Spleen (tissue), 11 donors: ENCODE measurements at regions not wholly inside any gene's neighbourhood (a gene's known extent, or its start where the extent isn't known, plus 50 kb on each side); places are given as distances from the start of the nearest gene placed in this dataset.

Experiments used
- DNase-seq: peaks from one replicate; pipeline ENCODE4 v3.0.0-alpha.2; 2020
- H3K27ac ChIP-seq, 8 donors: fragments of 200-600 bp; sonication (generic) in 7 of 8; 1 replicate in 4 of 8; 2 replicates in 4 of 8; pipeline versions ENCODE4 v1.5.0 to v1.8.0; 2016 to 2021; ENCODE audit warnings: inconsistent platforms in 4 of 8, mild to moderate bottlenecking in 4 of 8, moderate library complexity in 1 of 8
- H3K27me3 ChIP-seq, 7 donors: fragments of 200-600 bp; sonication (generic) in 6 of 7; replicated peaks in 1 of 7; 1 replicate in 4 of 7; 2 replicates in 3 of 7; pipeline versions ENCODE4 v1.5.0 to v1.8.0; 2016 to 2021; ENCODE audit warnings: inconsistent platforms in 3 of 7, mild to moderate bottlenecking in 1 of 7
- H3K36me3 ChIP-seq, 6 donors: fragments of 200-600 bp; sonication (generic) in 5 of 6; 1 replicate in 4 of 6; 2 replicates in 2 of 6; pipeline versions ENCODE4 v1.5.0 to v1.8.0; 2016 to 2021; ENCODE audit warnings: inconsistent platforms in 2 of 6
- H3K4me1 ChIP-seq, 6 donors: fragments of 200-600 bp; sonication (generic) in 5 of 6; 1 replicate in 3 of 6; 2 replicates in 3 of 6; pipeline versions ENCODE4 v1.5.0 to v1.8.0; 2016 to 2021; ENCODE audit warnings: inconsistent platforms in 3 of 6
- H3K4me3 ChIP-seq, 8 donors: fragments of 200-600 bp; sonication (generic) in 7 of 8; 1 replicate in 4 of 8; 2 replicates in 4 of 8; pipeline versions ENCODE4 v1.5.0 to v1.8.0; 2016 to 2021; ENCODE audit warnings: inconsistent platforms in 4 of 8, mild to moderate bottlenecking in 4 of 8, moderate library complexity in 2 of 8
- H3K9me3 ChIP-seq, 8 donors: fragments of 200-600 bp; sonication (generic) in 7 of 8; 1 replicate in 4 of 8; 2 replicates in 4 of 8; pipeline versions ENCODE4 v1.5.0 to v1.8.0; 2016 to 2021; ENCODE audit warnings: inconsistent platforms in 4 of 8
- POLR2A ChIP-seq, 3 donors: fragments of 450-650 bp; IDR thresholded peaks; one replicate each; pipeline ENCODE4 v1.5.1; 2017; ENCODE audit warnings: antibody characterized with exemption in 3 of 3, mild to moderate bottlenecking in 1 of 3
- POLR2AphosphoS5 ChIP-seq, 3 donors: sonication (generic); formaldehyde crosslinking; IDR thresholded peaks; one replicate each; pipeline ENCODE4 v1.5.1; 2017; ENCODE audit warnings: antibody characterized with exemption in 3 of 3
- WGBS, 5 donors: extraction: QIAGEN DNeasy Blood & Tissue Kit in 3 of 5; methylation state at CpG; one replicate each; pipeline versions ENCODE4 v1.1.5 to v1.1.7; 2013 to 2018; 5-methylcytosine and 5-hydroxymethylcytosine counted together
- intact Hi-C: fragments of 100-400 bp; cut with DNase I; formaldehyde crosslinking; loops from one replicate; pipeline ENCODE4 v1.15.0; 2023; ENCODE audit warnings: low total_unique reads
- TF ChIP-seq, protein P1 (sequence below), 11 experiments: fragments of 200-600 bp in 7 of 11; fragments of 450-650 bp in 4 of 11; sonication (generic) in 4 of 11; IDR thresholded peaks in 8 of 11; conservative IDR thresholded peaks in 3 of 11; 1 replicate in 7 of 11; 2 replicates in 4 of 11; pipeline versions ENCODE4 v1.4.0 to v1.8.0; 2016 to 2021; ENCODE audit warnings: antibody characterized with exemption in 11 of 11, inconsistent platforms in 4 of 11, mild to moderate bottlenecking in 1 of 11
- donor health status: healthy with polysubstance abuse.
- donor health status: DM: no; HTN: no; CAD: no; lungs with moderate emphysema.
- donor health status: DM: no; HTN: no; CAD: no.
- donor health status: Bipolar disorder and iron deficiency.
- donor health status: healthy.
- donor health status: DM: no; HTN: no; CAD: no.
- donor health status: DM: yes; HTN: yes; CAD: no.

GRCh38 chr4:163833669-163834068 lies 339.2 kb downstream of the TMA16 start:
- Histone ChIP-seq H3K4me3 (no peak overlapping the region), H3K27ac (no peak overlapping the region), H3K36me3 (no peaks in the 10 kb centered on the region), H3K4me1 (no peaks in the 10 kb centered on the region), H3K9me3 (no peaks in the 10 kb centered on the region), H3K27me3 (no peaks in the 10 kb centered on the region)
- 54 to 64% (median 57%) methylated on average over 2 of the region's 2 CpGs for WGBS, 5 donors
- TF ChIP-seq POLR2A (IDR thresholded peaks at IDR 0.05) (no peak), POLR2AphosphoS5 (IDR thresholded peaks at IDR 0.05) (no peak)
- TF ChIP-seq, protein P1, sequence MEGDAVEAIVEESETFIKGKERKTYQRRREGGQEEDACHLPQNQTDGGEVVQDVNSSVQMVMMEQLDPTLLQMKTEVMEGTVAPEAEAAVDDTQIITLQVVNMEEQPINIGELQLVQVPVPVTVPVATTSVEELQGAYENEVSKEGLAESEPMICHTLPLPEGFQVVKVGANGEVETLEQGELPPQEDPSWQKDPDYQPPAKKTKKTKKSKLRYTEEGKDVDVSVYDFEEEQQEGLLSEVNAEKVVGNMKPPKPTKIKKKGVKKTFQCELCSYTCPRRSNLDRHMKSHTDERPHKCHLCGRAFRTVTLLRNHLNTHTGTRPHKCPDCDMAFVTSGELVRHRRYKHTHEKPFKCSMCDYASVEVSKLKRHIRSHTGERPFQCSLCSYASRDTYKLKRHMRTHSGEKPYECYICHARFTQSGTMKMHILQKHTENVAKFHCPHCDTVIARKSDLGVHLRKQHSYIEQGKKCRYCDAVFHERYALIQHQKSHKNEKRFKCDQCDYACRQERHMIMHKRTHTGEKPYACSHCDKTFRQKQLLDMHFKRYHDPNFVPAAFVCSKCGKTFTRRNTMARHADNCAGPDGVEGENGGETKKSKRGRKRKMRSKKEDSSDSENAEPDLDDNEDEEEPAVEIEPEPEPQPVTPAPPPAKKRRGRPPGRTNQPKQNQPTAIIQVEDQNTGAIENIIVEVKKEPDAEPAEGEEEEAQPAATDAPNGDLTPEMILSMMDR (IDR thresholded peaks at IDR 0.05 in 8 of 11, conservative IDR thresholded peaks at IDR 0.05 in 3 of 11): no peak
- DNase-seq: no peak
- intact Hi-C loops: no loop called here

DNA sequence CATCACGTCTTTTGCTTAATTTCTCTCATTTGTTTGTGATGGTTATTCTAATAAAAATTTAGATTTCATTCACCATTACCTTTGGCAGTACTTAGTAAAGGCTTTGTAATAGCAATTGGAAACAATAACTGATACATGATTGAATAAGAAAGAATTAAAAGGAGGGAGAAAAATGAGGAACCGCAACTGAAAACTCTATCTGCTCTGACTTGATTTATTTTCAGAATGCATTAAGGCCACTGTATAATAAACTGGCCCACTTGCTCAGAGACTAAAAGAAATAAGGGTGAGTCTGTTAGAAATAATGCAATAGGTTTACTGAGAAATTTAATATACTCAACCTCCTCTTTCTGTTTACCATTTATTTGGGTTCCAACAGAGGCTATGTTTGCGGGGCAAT lies 351.5 kb downstream of the TMA16 start:
- intact Hi-C loops: no loop called here
- DNase-seq: no peak
- Histone ChIP-seq H3K27me3 (no peaks in the 10 kb centered on the region), H3K9me3 (no peaks in the 10 kb centered on the region), H3K4me3 (no peak overlapping the region), H3K36me3 (no peaks in the 10 kb centered on the region), H3K4me1 (no peaks in the 10 kb centered on the region), H3K27ac (no peak overlapping the region)
- WGBS, 5 donors: 82 to 93% (median 86%) methylated on average over 3 of the region's 3 CpGs
- TF ChIP-seq, protein P1 (IDR thresholded peaks at IDR 0.05 in 8 of 11, conservative IDR thresholded peaks at IDR 0.05 in 3 of 11): no peak
- no peak for TF ChIP-seq POLR2AphosphoS5 (IDR thresholded peaks at IDR 0.05)
- no peak for TF ChIP-seq POLR2A (IDR thresholded peaks at IDR 0.05)

DNA sequence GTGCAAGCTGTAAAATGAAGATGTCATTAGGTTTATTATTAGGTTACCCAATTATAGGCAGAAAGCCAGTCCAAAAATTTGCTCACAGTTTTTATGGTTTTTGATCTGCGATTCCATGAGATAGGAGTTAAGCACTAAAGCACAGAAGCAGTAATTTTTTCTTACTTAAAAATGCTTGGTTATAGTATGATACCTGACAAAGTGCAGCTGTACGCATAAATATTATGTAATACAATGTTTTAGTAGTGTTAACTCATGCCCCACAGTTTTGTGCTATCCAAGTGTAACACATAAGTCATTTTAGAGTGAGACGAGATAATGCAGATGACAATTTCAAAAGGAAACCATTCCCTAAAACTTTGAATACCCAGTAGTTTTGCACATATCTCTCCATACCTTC lies 357.8 kb downstream of the TMA16 start:
- 57 to 91% (median 79%) methylated on average over 3 of the region's 3 CpGs for WGBS, 5 donors
- intact Hi-C loops: no loop called here
- TF ChIP-seq POLR2AphosphoS5 (IDR thresholded peaks at IDR 0.05) (no peak), POLR2A (IDR thresholded peaks at IDR 0.05) (no peak)
- TF ChIP-seq, protein P1 (IDR thresholded peaks at IDR 0.05 in 8 of 11, conservative IDR thresholded peaks at IDR 0.05 in 3 of 11): no peak

DNA sequence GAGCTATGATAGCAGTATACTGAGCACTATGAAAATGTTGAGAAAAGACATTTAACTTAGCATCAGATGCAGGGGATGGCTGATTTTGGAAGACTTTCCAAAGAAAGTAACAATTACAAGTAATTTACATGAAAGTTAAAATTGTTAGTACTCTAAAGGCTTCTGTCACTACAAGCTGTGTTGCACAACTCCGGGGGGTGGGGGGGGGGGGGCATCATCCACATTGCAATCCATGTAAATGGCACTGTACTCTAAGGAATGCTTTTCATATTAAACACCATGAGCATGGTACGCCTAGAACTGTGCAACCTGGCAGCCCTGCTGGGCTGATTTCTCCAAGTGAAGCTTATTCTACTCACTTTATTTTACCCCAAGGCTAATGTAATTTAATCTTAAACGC lies 363.4 kb downstream of the TMA16 start:
- Histone ChIP-seq H3K27me3 (no peaks in the 10 kb centered on the region), H3K9me3 (peaks cover 0 to 1% (median 0%) of the 10 kb centered on the region in 8 donors), H3K36me3 (no peaks in the 10 kb centered on the region), H3K27ac (no peak overlapping the region), H3K4me1 (no peaks in the 10 kb centered on the region), H3K4me3 (no peak overlapping the region)
- intact Hi-C loops: no loop called here
- no peak for DNase-seq
- WGBS, 5 donors: 60 to 73% (median 64%) methylated on average over 3 of the region's 3 CpGs
- TF ChIP-seq, protein P1 (IDR thresholded peaks at IDR 0.05 in 8 of 11, conservative IDR thresholded peaks at IDR 0.05 in 3 of 11): no peak
- TF ChIP-seq POLR2AphosphoS5 (IDR thresholded peaks at IDR 0.05) (no peak), POLR2A (IDR thresholded peaks at IDR 0.05) (no peak)

More for the DNA sequence above, 357.8 kb downstream of the TMA16 start:
- no peak for DNase-seq
- H3K4me3 ChIP-seq: no peak overlapping the region
- no peaks in the 10 kb centered on the region for H3K36me3 ChIP-seq
- H3K27ac ChIP-seq: no peak overlapping the region
- H3K9me3 ChIP-seq: peaks cover 0 to 6% (median 0%) of the 10 kb centered on the region in 8 donors
- no peaks in the 10 kb centered on the region for H3K27me3 ChIP-seq
- H3K4me1 ChIP-seq: no peaks in the 10 kb centered on the region
